ENCODE measurements at regions not wholly inside any gene's neighbourhood (a gene's known extent, or its start where the extent isn't known, plus 50 kb on each side); places are given as distances from the start of the nearest gene placed in this dataset.

GRCh38 chr15:70262591-70263274, 165.0 kb upstream of the TLE3 start:
- Histone ChIP-seq H2BK5ac (ENCODE audit: insufficient read length, low read length) (no peak overlapping the region), H3K23me2 (ENCODE audit: insufficient read length, low read depth, low read length, poor library complexity, severe bottlenecking) (no peaks in the 10 kb centered on the region), H2BK15ac (ENCODE audit: low read depth, low read length) (no peak overlapping the region), H3K79me1 (ENCODE audit: insufficient read depth, low read depth, low read length, poor library complexity, severe bottlenecking) (no peaks in the 10 kb centered on the region), H3K79me2 (ENCODE audit: insufficient read depth, low read length) (no peaks in the 10 kb centered on the region), H4K5ac (ENCODE audit: insufficient read length, low read depth, low read length) (no peak overlapping the region), H3K4ac (ENCODE audit: low read depth, low read length) (no peak overlapping the region), H3K23ac (ENCODE audit: insufficient read length, low read depth, low read length) (no peak overlapping the region), H3K14ac (ENCODE audit: insufficient read depth, low read length) (no peak overlapping the region), H2AFZ (ENCODE audit: low read length) (no peak overlapping the region), H3K56ac (ENCODE audit: insufficient read length, low read depth, low read length) (no peak overlapping the region), H4K8ac (replicated peaks; ENCODE audit: insufficient read length, low read depth, low read length) (no peak overlapping the region), H2BK20ac (ENCODE audit: low read depth, low read length, poor library complexity, severe bottlenecking) (no peak overlapping the region), H4K91ac (ENCODE audit: insufficient read length, low read depth, low read length) (no peak overlapping the region), H3K27me3 (ENCODE audit: insufficient read depth, low read length) (no peaks in the 10 kb centered on the region), H2BK120ac (ENCODE audit: low read depth, low read length, poor library complexity, severe bottlenecking) (no peak overlapping the region), H3K9ac (ENCODE audit: extremely low read depth, insufficient read length, low read length) (no peak overlapping the region), H2AK5ac (ENCODE audit: insufficient read length, low read length) (no peak overlapping the region), H2BK12ac (ENCODE audit: insufficient read length, low read depth, low read length) (no peak overlapping the region), H3K9me3 (ENCODE audit: control insufficient read depth, low read depth, low read length) (no peaks in the 10 kb centered on the region), H3K4me2 (ENCODE audit: insufficient read depth, insufficient read length, low read length) (no peak overlapping the region), H3K4me1 (ENCODE audit: insufficient read depth, low read length) (peaks cover 4% of the 10 kb centered on the region), H3K27ac (ENCODE audit: insufficient read length, low read depth, low read length) (no peak overlapping the region), H3K18ac (ENCODE audit: insufficient read length, low read depth, low read length) (no peak overlapping the region), H4K20me1 (ENCODE audit: control insufficient read depth, insufficient read depth, insufficient read length) (no peaks in the 10 kb centered on the region), H3T11ph (ENCODE audit: low read length) (no peak overlapping the region)
- Mint-ChIP-seq H3K4me1 (peaks cover 23 to 38% of the 10 kb centered on the region in 2 experiments), H3K27ac (no peak overlapping the region), H3K9me3 (no peaks in the 10 kb centered on the region), H3K4me3 (no peak overlapping the region), H3K36me3 (ENCODE audit: insufficient read depth in 1 of 3, low read depth in 3 of 3) (no peaks in the 10 kb centered on the region), H3K27me3 (ENCODE audit: low read depth) (peaks cover 14% of the 10 kb centered on the region)
- TF ChIP-seq CTCF (conservative IDR thresholded peaks at IDR 0.05), result no peak
- no peak for DNase-seq
- no CpG with 5 or more reads among the region's 6 CpGs for WGBS (ENCODE audit: extremely low coverage, insufficient read length, low lambda C conversion rate)
